Endothelial cell of umbilical vein (primary cell): ENCODE measurements at regions not wholly inside any gene's neighbourhood (a gene's known extent, or its start where the extent isn't known, plus 50 kb on each side); places are given as distances from the start of the nearest gene placed in this dataset.

Experiments
- BruUV-seq: library from RNA; stranded (reverse); fragments of 400-500 nt; replicated peaks from 2 replicates; lab custom pipeline; 2021; lab: Mats Ljungman, UMichigan
- CTCF ChIA-PET: fragments of 300-600, 350-600 bp; sonication (Branson Sonifier 250); formaldehyde crosslinking; loops from one replicate; lab custom pipeline; 2021; ENCODE audit warnings: antibody characterized with exemption, inconsistent platforms; lab: Charles Lee
- POLR2A ChIA-PET: fragments of 300-600, 350-600 bp; sonication (Branson Sonifier 250); formaldehyde crosslinking; loops from one replicate; lab custom pipeline; 2021; ENCODE audit warnings: antibody characterized with exemption, inconsistent platforms; lab: Charles Lee
- DNase-seq: peaks from one replicate; pipeline ENCODE4 v3.0.0-alpha.2; 2011; ENCODE audit warnings: low read depth, low spot score
- FAIRE-seq: peaks from 2 replicates; lab custom pipeline; 2011; peaks lifted over from hg19 to GRCh38; lab: Jason Lieb, UNC
- H2AFZ ChIP-seq: 2 replicates; pipeline ENCODE4 v1.6.0; 2012; ENCODE audit warnings: low read depth, low read length, control low read depth, inconsistent platforms
- H3K27ac ChIP-seq: 2 replicates; pipeline ENCODE4 v1.5.1; 2011; ENCODE audit warnings: low read depth, mild to moderate bottlenecking, control low read depth, low read length, moderate library complexity; ENCODE audit not compliant: insufficient read depth
- H3K27me3 ChIP-seq, 2 experiments: 2 replicates each; pipeline versions ENCODE4 v1.6.0 to v1.6.1; 2011; ENCODE audit warnings: low read length in 2 of 2, mixed read lengths in 1 of 2; ENCODE audit not compliant: control insufficient read depth in 2 of 2, insufficient read depth in 2 of 2
- H3K36me3 ChIP-seq, 2 experiments: 2 replicates in 1 of 2; 3 replicates in 1 of 2; pipeline ENCODE4 v1.5.1; 2011; ENCODE audit warnings: low read length in 2 of 2, mild to moderate bottlenecking in 1 of 2, moderate library complexity in 1 of 2; ENCODE audit not compliant: control insufficient read depth in 2 of 2, insufficient read depth in 2 of 2; ENCODE audit errors: extremely low read depth in 1 of 2
- H3K4me1 ChIP-seq: 3 replicates; pipeline ENCODE4 v1.5.1; 2011; ENCODE audit warnings: mild to moderate bottlenecking, low read length; ENCODE audit not compliant: control insufficient read depth, insufficient read depth; ENCODE audit errors: extremely low read depth
- H3K4me2 ChIP-seq: 2 replicates; pipeline ENCODE4 v1.6.1; 2011; ENCODE audit warnings: low read length, control low read depth, mixed read lengths; ENCODE audit not compliant: insufficient read depth
- H3K4me3 ChIP-seq, 3 experiments: fragments of 200-600 bp in 1 of 3; sonication (generic), shearing (Covaris generic) in 1 of 3; replicated peaks in 1 of 3; 2 replicates each; pipeline ENCODE4 v1.5.1; 2011 to 2016; ENCODE audit warnings: control low read depth in 3 of 3, low read length in 3 of 3, mild to moderate bottlenecking in 2 of 3, inconsistent platforms in 1 of 3, low read depth in 1 of 3, moderate library complexity in 1 of 3; ENCODE audit not compliant: insufficient read depth in 1 of 3
- H3K79me2 ChIP-seq: 2 replicates; pipeline ENCODE4 v1.6.0; 2012; ENCODE audit warnings: low read length, inconsistent platforms; ENCODE audit not compliant: control insufficient read depth, insufficient read depth
- H3K9ac ChIP-seq: replicated peaks from 2 replicates; pipeline ENCODE3; 2011; ENCODE audit warnings: low read length, control low read depth; ENCODE audit not compliant: insufficient read depth; ENCODE audit errors: extremely low read depth
- H3K9me1 ChIP-seq: replicated peaks from 3 replicates; pipeline ENCODE4 v1.6.0; 2011; ENCODE audit warnings: mild to moderate bottlenecking, low read length; ENCODE audit not compliant: control insufficient read depth, insufficient read depth; ENCODE audit errors: extremely low read depth
- H3K9me3 ChIP-seq: replicated peaks from 2 replicates; pipeline ENCODE4 v1.5.1; 2012; ENCODE audit warnings: low read length, inconsistent platforms; ENCODE audit not compliant: control insufficient read depth, insufficient read depth
- H4K20me1 ChIP-seq: replicated peaks from 2 replicates; pipeline ENCODE3; 2011; ENCODE audit warnings: mild to moderate bottlenecking, low read length; ENCODE audit not compliant: control insufficient read depth, insufficient read depth; ENCODE audit errors: extremely low read depth
- EZH2 ChIP-seq: IDR thresholded peaks from 2 replicates; pipeline ENCODE4 v1.6.1; 2012; ENCODE audit warnings: borderline replicate concordance, low read depth, mild to moderate bottlenecking, moderate library complexity, low read length, inconsistent platforms; ENCODE audit not compliant: severe bottlenecking
- FOS ChIP-seq: IDR thresholded peaks from 2 replicates; pipeline ENCODE4 v1.6.1; 2011; ENCODE audit warnings: mild to moderate bottlenecking, low read length, moderate library complexity, borderline replicate concordance; ENCODE audit not compliant: insufficient read depth
- GATA2 ChIP-seq: IDR thresholded peaks from 2 replicates; pipeline ENCODE4 v1.7.0; 2011; ENCODE audit warnings: low read depth, mild to moderate bottlenecking, moderate library complexity, mixed read lengths, low read length; ENCODE audit not compliant: insufficient read length, insufficient read depth
- JUN ChIP-seq: IDR thresholded peaks from 2 replicates; pipeline ENCODE4 v1.6.1; 2011; ENCODE audit warnings: borderline replicate concordance, low read depth; ENCODE audit not compliant: insufficient read length, insufficient read depth
- MYC ChIP-seq: IDR thresholded peaks from one replicate; pipeline ENCODE4 v1.6.1; 2011; ENCODE audit warnings: mild to moderate bottlenecking, low read depth, low read length
- POLR2A ChIP-seq: IDR thresholded peaks from 2 replicates; pipeline ENCODE4 v1.6.1; 2012; ENCODE audit warnings: low read depth, mild to moderate bottlenecking, control low read depth, low read length
- POLR2AphosphoS5 ChIP-seq: IDR thresholded peaks from 2 replicates; pipeline ENCODE4 v1.6.1; 2012; ENCODE audit warnings: low read depth, mild to moderate bottlenecking, control low read depth, low read length, moderate library complexity; ENCODE audit not compliant: insufficient read depth
- dilution Hi-C: fragments of 300-500 bp; cut with MboI; formaldehyde crosslinking; loops from one replicate; pipeline ENCODE4 v1.15.0; 2019; ENCODE audit warnings: low sequenced_read_pairs; ENCODE audit not compliant: extremely low pct_ligation_motif_present
- intact Hi-C: fragments of 100-400 bp; cut with micrococcal nuclease; formaldehyde crosslinking; loops from one replicate; pipeline ENCODE4 v1.10.0; 2022
- TF ChIP-seq, protein P1 (sequence below), 2 donors: IDR thresholded peaks; 1 replicate in 1 of 2; 2 replicates in 1 of 2; pipeline ENCODE4 v1.5.1; 2011; ENCODE audit warnings: low read length in 2 of 2, mild to moderate bottlenecking in 2 of 2, moderate library complexity in 2 of 2, control low read depth in 1 of 2, inconsistent platforms in 1 of 2, low read depth in 1 of 2; ENCODE audit not compliant: insufficient read depth in 1 of 2; ENCODE audit errors: extremely low read depth in 1 of 2
- TF ChIP-seq, protein P2 (sequence below): IDR thresholded peaks from 2 replicates; pipeline ENCODE4 v1.6.1; 2011; ENCODE audit not compliant: insufficient read depth, insufficient read length

GRCh38 chr5:35482167-35482755 lies 135.4 kb upstream of the SPEF2 start:
- Histone ChIP-seq H3K9me3 (no peaks in the 10 kb centered on the region), H4K20me1 (no peaks in the 10 kb centered on the region), H3K9me1 (no peaks in the 10 kb centered on the region), H3K4me1 (no peaks in the 10 kb centered on the region), H3K36me3 (no peaks in the 10 kb centered on the region), H3K9ac (no peak overlapping the region), H3K4me3 (no peak overlapping the region), H3K27me3 (no peaks in the 10 kb centered on the region), H3K27ac (no peak overlapping the region), H3K4me2 (no peak overlapping the region), H3K79me2 (no peaks in the 10 kb centered on the region), H2AFZ (no peak overlapping the region)
- TF ChIP-seq MYC, result no peak
- TF ChIP-seq, protein P1, sequence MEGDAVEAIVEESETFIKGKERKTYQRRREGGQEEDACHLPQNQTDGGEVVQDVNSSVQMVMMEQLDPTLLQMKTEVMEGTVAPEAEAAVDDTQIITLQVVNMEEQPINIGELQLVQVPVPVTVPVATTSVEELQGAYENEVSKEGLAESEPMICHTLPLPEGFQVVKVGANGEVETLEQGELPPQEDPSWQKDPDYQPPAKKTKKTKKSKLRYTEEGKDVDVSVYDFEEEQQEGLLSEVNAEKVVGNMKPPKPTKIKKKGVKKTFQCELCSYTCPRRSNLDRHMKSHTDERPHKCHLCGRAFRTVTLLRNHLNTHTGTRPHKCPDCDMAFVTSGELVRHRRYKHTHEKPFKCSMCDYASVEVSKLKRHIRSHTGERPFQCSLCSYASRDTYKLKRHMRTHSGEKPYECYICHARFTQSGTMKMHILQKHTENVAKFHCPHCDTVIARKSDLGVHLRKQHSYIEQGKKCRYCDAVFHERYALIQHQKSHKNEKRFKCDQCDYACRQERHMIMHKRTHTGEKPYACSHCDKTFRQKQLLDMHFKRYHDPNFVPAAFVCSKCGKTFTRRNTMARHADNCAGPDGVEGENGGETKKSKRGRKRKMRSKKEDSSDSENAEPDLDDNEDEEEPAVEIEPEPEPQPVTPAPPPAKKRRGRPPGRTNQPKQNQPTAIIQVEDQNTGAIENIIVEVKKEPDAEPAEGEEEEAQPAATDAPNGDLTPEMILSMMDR (IDR thresholded peaks at IDR 0.05; ENCODE audit: extremely low read depth in 1 of 2, insufficient read depth in 1 of 2, low read depth in 1 of 2, low read length in 2 of 2), result no peak
- TF ChIP-seq, protein P2, sequence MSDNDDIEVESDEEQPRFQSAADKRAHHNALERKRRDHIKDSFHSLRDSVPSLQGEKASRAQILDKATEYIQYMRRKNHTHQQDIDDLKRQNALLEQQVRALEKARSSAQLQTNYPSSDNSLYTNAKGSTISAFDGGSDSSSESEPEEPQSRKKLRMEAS, result no peak
- TF ChIP-seq GATA2, result no peak
- TF ChIP-seq EZH2, result no peak
- no peak for TF ChIP-seq POLR2AphosphoS5
- TF ChIP-seq POLR2A, result no peak
- no peak for TF ChIP-seq FOS
- no peak for TF ChIP-seq JUN
- DNase-seq (no peak), FAIRE-seq (no peak)
- intact Hi-C loops, result no loop called here
- dilution Hi-C loops, result no loop called here
- ChIA-PET POLR2A (no interaction called here), CTCF (no interaction called here)
- BruUV-seq, result no TSS peak
